Ovary (tissue), 7 donors: ENCODE measurements at regions not wholly inside any gene's neighbourhood (a gene's known extent, or its start where the extent isn't known, plus 50 kb on each side); places are given as distances from the start of the nearest gene placed in this dataset.

ENCODE experiments used
- DNase-seq, 5 donors: peaks; one replicate each; pipeline ENCODE4 v3.0.0-alpha.2; 2019 to 2020
- H3K27ac ChIP-seq, 2 donors: fragments of 200-600 bp; one replicate each; pipeline versions ENCODE4 v1.5.1 to v1.8.0; 2019 to 2022
- H3K27me3 ChIP-seq: fragments of 200-600 bp; one replicate; pipeline ENCODE4 v1.8.0; 2022
- H3K36me3 ChIP-seq: fragments of 200-600 bp; sonication (generic); one replicate; pipeline ENCODE4 v1.5.1; 2019
- H3K4me1 ChIP-seq: one replicate; pipeline ENCODE4 v1.8.1; 2013; ENCODE audit warnings: mild to moderate bottlenecking, moderate library complexity; ENCODE audit not compliant: insufficient read depth
- H3K4me3 ChIP-seq: fragments of 200-600 bp; sonication (generic); one replicate; pipeline ENCODE4 v1.5.1; 2017
- H3K9me3 ChIP-seq, 2 donors: fragments of 200-600 bp in 1 of 2; sonication (generic) in 1 of 2; one replicate each; pipeline versions ENCODE4 v1.5.1 to v1.8.1; 2013 to 2019; ENCODE audit warnings: mild to moderate bottlenecking in 1 of 2, moderate library complexity in 1 of 2
- EP300 ChIP-seq: sonication (generic); formaldehyde crosslinking; IDR thresholded peaks from one replicate; pipeline ENCODE4 v1.6.1; 2017; ENCODE audit warnings: antibody characterized with exemption
- POLR2A ChIP-seq: fragments of 450-650 bp; IDR thresholded peaks from one replicate; pipeline ENCODE4 v1.6.1; 2017; ENCODE audit warnings: antibody characterized with exemption, mild to moderate bottlenecking, moderate library complexity
- WGBS, 3 donors: extraction: QIAGEN DNeasy Blood & Tissue Kit in 1 of 3; methylation state at CpG; one replicate each; pipeline versions ENCODE4 v1.1.5 to v1.1.7; 2013 to 2017; 5-methylcytosine and 5-hydroxymethylcytosine counted together
- intact Hi-C, 4 donors: fragments of 100-400 bp; cut with DNase I; formaldehyde crosslinking; loops; one replicate each; pipeline versions ENCODE4 v1.11.0 to v1.15.1; 2022 to 2023
- TF ChIP-seq, protein P1 (sequence below), 3 donors: fragments of 450-650 bp in 2 of 3; fragments of 200-600 bp in 1 of 3; IDR thresholded peaks; one replicate each; pipeline versions ENCODE4 v1.5.1 to v1.8.0; 2016 to 2022; ENCODE audit warnings: antibody characterized with exemption in 3 of 3, mild to moderate bottlenecking in 1 of 3
- donor health status: DM: no; HTN: no; CAD: no; lungs with moderate emphysema.
- donor health status: DM: no; HTN: no; CAD: no.
- donor health status: Bipolar disorder and iron deficiency.
- donor health status: DM: no; HTN: no; CAD: no.
- donor health status: DM: yes; HTN: yes; CAD: no.

DNA sequence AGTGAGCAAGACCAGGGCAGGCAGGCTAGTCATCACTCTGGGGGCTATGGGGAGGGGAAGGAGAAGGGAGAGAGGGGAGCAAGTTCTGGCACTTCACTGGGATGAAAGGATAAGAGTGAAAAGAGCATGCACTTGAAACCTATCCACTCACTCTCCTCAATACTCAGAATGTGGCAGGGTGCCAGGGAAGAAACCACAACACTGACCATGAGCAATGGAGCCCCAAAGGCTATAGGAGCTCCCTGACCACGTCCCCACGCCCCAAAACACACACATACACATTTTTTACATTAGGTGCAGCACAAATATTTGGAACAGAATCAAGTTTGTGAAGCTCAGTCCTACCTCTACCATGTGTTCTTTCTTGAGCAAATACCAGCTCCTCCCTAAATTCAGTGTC is 132.2 kb downstream of the IDS start:
- 43 to 47% (median 46%) methylated on average over 2 of the region's 2 CpGs for WGBS, 3 donors
- intact Hi-C loops: no loop called here
- no peak for DNase-seq
- Histone ChIP-seq H3K36me3 (no peaks in the 10 kb centered on the region), H3K4me3 (no peak overlapping the region), H3K27ac (no peak overlapping the region), H3K27me3 (no peaks in the 10 kb centered on the region), H3K4me1 (no peaks in the 10 kb centered on the region), H3K9me3 (no peaks in the 10 kb centered on the region)
- TF ChIP-seq EP300 (no peak), POLR2A (no peak)
- TF ChIP-seq, protein P1, sequence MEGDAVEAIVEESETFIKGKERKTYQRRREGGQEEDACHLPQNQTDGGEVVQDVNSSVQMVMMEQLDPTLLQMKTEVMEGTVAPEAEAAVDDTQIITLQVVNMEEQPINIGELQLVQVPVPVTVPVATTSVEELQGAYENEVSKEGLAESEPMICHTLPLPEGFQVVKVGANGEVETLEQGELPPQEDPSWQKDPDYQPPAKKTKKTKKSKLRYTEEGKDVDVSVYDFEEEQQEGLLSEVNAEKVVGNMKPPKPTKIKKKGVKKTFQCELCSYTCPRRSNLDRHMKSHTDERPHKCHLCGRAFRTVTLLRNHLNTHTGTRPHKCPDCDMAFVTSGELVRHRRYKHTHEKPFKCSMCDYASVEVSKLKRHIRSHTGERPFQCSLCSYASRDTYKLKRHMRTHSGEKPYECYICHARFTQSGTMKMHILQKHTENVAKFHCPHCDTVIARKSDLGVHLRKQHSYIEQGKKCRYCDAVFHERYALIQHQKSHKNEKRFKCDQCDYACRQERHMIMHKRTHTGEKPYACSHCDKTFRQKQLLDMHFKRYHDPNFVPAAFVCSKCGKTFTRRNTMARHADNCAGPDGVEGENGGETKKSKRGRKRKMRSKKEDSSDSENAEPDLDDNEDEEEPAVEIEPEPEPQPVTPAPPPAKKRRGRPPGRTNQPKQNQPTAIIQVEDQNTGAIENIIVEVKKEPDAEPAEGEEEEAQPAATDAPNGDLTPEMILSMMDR (IDR thresholded peaks at IDR 0.05): no peak

DNA sequence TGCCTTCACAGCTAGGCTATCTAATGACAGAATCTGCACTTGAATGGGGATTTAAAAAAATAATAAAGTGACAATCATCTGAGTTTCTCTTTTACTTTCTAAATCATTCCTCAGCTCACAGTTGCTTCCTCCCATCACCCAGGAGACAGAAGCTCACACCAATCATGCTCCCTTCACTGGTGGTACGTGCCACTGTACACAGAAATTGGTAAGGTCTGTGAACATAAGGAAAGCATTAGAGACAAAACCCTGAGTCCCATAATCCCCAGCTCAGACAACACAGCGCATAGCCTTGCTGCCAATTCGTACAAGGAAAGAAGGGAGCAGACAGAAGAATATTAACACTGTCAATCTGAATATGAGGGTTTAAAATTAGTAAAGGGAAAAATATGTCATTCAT is 133.1 kb downstream of the IDS start:
- 57 to 68% (median 61%) methylated on average over 3 of the region's 3 CpGs for WGBS, 3 donors
- no peak overlapping the region for H3K4me3 ChIP-seq
- H3K27ac ChIP-seq: no peak overlapping the region
- H3K4me1 ChIP-seq: no peaks in the 10 kb centered on the region
- no peak for TF ChIP-seq POLR2A
- no peak for TF ChIP-seq EP300
- TF ChIP-seq, protein P1 (IDR thresholded peaks at IDR 0.05): no peak
- no peaks in the 10 kb centered on the region for H3K36me3 ChIP-seq
- no peaks in the 10 kb centered on the region for H3K27me3 ChIP-seq
- intact Hi-C loops: no loop called here
- no peak for DNase-seq
- no peaks in the 10 kb centered on the region for H3K9me3 ChIP-seq

DNA sequence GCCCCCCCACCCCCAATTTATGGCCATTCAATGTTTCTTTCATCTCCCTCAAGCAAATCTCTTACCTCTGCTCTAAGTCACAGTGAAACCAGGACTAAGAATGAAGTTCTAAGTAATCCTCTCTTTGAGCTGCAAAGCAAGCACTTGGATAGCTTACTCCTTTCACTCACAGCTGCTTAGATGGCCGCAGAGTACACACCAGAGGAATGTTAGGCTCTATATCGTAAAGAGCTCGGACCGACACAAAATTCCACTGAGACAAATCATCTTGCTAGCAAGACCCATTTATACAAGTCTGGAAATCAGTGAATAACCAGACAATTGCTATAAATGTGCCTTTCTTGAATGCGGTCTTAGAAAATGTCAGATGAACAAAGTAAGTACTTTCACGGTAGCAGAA is 135.0 kb downstream of the IDS start:
- H3K36me3 ChIP-seq: no peaks in the 10 kb centered on the region
- H3K4me3 ChIP-seq: no peak overlapping the region
- no peaks in the 10 kb centered on the region for H3K4me1 ChIP-seq
- no peak overlapping the region for H3K27ac ChIP-seq
- H3K9me3 ChIP-seq: no peaks in the 10 kb centered on the region
- TF ChIP-seq POLR2A: no peak
- TF ChIP-seq, protein P1 (IDR thresholded peaks at IDR 0.05): no peak
- no peak for TF ChIP-seq EP300
- intact Hi-C loops: no loop called here
- no peaks in the 10 kb centered on the region for H3K27me3 ChIP-seq
- WGBS, 3 donors: 83 to 93% (median 88%) methylated on average over 6 of the region's 6 CpGs
- no peak for DNase-seq

DNA sequence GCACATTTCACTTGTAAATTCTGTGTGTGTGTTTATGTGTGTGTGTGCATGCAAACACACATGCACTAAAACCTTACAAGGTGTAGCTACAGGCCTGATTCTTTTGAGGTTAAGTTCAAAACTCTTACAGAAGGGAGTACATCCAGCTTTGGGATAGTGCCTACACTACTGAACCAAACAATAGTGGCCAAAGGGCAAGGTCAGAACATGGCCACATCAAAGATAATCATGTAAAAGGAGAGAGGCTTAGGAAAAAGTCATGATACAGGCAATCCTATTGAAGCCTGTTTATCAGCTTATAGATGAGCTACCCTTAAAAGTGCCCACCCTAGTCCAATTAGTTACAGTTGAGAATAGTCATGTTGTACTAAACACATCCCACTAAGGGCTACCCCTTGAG is 139.6 kb downstream of the IDS start:
- intact Hi-C loops: no loop called here
- Histone ChIP-seq H3K27me3 (no peaks in the 10 kb centered on the region), H3K27ac (no peak overlapping the region), H3K4me1 (no peaks in the 10 kb centered on the region), H3K4me3 (no peak overlapping the region), H3K36me3 (no peaks in the 10 kb centered on the region), H3K9me3 (no peaks in the 10 kb centered on the region)
- TF ChIP-seq, protein P1 (IDR thresholded peaks at IDR 0.05): no peak
- no peak for TF ChIP-seq EP300
- TF ChIP-seq POLR2A: no peak
- no peak for DNase-seq

DNA sequence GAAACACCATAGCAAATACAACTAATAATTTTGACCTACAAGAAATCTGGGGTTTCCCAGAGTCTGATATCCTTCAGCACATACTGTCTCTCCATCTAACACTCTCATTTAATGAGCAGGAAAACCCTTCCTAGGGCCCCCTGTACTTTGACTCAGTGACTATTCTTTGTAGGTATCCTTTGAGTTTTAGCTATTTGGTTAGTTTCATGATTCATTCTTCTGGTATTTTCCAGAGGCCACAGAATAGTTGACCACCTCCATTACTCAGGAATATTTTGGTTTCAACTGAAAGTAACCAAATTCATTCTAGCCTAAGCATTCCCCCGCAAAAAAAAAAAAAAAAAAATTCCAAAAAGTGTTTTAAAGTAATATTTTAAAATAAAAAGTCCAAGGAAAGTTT is 140.0 kb downstream of the IDS start:
- TF ChIP-seq POLR2A (no peak), EP300 (no peak)
- TF ChIP-seq, protein P1 (IDR thresholded peaks at IDR 0.05): no peak
- no peak for DNase-seq
- H3K9me3 ChIP-seq: no peaks in the 10 kb centered on the region

More for the DNA sequence above, 140.0 kb downstream of the IDS start:
- intact Hi-C loops: no loop called here
- no peak overlapping the region for H3K27ac ChIP-seq
- H3K27me3 ChIP-seq: no peaks in the 10 kb centered on the region
- H3K4me3 ChIP-seq: no peak overlapping the region
- H3K4me1 ChIP-seq: no peaks in the 10 kb centered on the region
- 34 to 40% (median 38%) methylated on average over 1 of the region's 1 CpG for WGBS, 3 donors
- no peaks in the 10 kb centered on the region for H3K36me3 ChIP-seq
